IPS-NIHi7 (cell line): ENCODE measurements at regions not wholly inside any gene's neighbourhood (a gene's known extent, or its start where the extent isn't known, plus 50 kb on each side); places are given as distances from the start of the nearest gene placed in this dataset.
A peak's percentile ranks its signal among the peaks of the same experiment; 100 is the strongest.

Source experiments
- DNase-seq: peaks from one replicate; pipeline ENCODE4 v3.0.0; 2012; ENCODE audit warnings: mixed read lengths; ENCODE audit errors: extremely low spot score

GRCh38 chr22:48530666-48531065 lies 1297.0 kb downstream of the BRD1 start:
- no peak for DNase-seq

- DNase-seq, result no peak
These were observed 1299.3 kb downstream of the BRD1 start for GRCh38 chr22:48528221-48528915.

GRCh38 chr22:48523761-48524160 lies 1303.9 kb downstream of the BRD1 start:
- no peak for DNase-seq

GRCh38 chr22:48523091-48523490 lies 1304.6 kb downstream of the BRD1 start:
- no peak for DNase-seq

- no peak for DNase-seq
These were observed 1305.4 kb downstream of the BRD1 start for GRCh38 chr22:48522271-48522670.

- no peak for DNase-seq
These were observed 1306.6 kb downstream of the BRD1 start for GRCh38 chr22:48520884-48521588.

DNA sequence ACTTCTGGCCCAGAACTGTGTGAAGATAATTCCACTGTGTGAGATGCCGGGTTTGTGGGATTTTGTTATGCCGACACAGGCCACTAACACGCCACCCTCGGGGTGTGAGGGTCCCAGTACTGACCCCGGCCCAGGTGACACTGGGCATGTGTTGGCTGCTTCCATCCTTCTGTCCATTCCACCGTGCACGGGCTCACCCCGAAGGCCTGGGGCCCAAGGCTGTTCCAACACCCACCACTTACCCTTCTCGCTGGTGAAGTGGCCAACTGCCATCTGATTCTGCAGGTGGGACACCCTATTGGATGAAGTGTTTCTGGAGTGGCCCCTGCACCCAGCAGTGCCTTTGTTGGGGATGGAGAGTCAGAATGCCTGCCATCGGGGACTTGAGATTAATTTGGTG lies 1307.5 kb downstream of the BRD1 start:
- DNase-seq, result no peak

GRCh38 chr22:48517039-48518030 lies 1310.3 kb downstream of the BRD1 start:
- DNase-seq, result peak; percentile 39

DNA sequence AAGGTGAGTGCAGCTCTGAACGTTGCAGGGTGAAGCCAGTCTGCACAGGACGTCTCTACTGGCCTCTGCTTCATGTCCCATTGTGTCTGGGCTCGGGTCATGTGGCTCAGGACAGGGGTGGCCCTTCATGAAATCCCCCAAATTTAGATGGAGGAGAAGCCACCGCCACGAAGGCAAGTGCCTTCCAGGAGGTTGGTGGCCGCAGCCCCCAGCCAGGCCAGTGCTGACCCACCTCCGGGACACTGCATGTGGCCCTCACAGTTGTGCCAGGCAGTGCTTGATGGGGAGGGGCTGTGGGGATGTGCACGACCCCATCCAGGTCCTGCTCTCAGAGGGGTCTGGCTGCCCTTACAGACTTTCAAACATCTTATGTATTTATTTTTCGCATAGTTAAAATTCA lies 1311.1 kb downstream of the BRD1 start:
- DNase-seq, result no peak

DNA sequence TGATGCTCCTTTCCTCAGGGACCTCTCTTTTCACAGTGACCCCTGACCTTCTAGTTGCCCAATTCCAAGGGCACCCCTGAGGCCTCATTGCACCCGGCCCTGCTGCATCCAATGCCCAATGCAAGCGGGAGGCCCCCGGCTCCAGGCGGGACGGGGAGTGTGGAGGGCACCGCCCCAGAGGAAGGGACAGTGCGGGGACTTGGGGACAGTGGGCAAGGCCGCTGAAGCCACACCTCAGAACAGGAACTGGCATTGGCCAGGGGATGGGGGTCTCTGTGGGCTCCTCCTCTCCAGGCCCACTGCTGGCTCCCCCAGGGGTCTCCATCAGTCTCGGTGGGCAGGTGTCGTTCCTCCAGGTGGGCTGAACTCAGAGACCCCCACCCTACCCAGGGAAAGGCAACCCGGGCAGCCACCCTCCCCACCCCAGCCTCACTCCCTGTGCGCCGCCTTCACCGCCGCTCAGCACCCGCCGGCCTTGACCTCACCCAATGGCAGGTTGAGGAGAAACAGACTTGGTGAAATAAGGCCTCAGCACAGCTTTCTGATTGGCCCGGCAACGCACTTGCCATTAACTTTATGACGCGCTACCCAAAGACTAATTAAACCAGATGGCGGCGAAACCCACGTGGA lies 1312.0 kb downstream of the BRD1 start:
- DNase-seq, result no peak

GRCh38 chr22:48513929-48514328 lies 1313.7 kb downstream of the BRD1 start:
- no peak for DNase-seq

- no peak for DNase-seq
These were observed 1314.2 kb downstream of the BRD1 start for GRCh38 chr22:48513446-48513845.

- DNase-seq, result no peak
These were observed 1315.8 kb downstream of the BRD1 start for GRCh38 chr22:48511781-48512327.

- DNase-seq, result no peak
These were observed 1316.5 kb downstream of the BRD1 start for GRCh38 chr22:48511211-48511610.

DNA sequence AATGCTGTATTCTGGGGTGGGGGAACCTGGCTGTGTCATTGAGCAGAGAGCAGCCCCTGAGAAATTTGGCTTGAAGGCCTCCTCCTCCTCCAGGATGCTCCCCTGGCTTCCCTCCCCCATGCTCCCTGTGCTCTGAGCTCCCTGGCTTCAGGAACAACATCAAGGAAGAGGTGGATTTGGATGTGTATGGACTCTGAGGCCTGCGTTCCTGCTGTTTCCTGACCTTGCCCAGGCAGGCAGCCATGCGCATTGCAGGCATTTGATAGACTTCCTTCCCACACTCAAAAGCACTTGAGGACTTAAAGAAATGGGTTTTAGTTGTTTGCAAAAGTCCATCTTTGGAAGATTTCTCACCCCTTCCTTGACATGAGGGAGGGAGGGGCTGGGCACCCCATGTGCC lies 1317.1 kb downstream of the BRD1 start:
- peak; percentile 40 for DNase-seq

- no peak for DNase-seq
These were observed 1319.9 kb downstream of the BRD1 start for GRCh38 chr22:48507595-48508350.

DNA sequence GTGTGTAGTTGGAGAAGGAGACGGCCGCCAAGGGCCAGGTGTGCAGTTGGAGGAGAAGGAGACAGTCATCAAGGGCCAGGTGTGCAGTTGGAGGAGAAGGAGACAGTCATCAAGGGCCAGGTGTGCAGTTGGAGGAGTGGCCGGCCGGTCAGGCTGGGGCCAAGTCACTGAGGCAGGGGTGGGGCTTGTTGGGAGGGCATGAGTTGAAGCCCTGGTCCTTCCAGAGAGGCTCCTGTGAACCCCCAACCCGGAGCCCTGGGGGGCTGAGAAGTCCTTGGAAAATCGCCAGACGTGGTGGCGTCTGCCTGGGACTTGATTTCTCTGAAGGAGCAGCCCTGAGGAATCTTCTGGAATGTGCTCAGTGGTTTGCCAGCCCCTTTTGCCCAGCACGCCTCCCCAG lies 1320.5 kb downstream of the BRD1 start:
- DNase-seq, result no peak

GRCh38 chr22:48506506-48507145 lies 1321.0 kb downstream of the BRD1 start:
- DNase-seq, result no peak

GRCh38 chr22:48505891-48506290 lies 1321.8 kb downstream of the BRD1 start:
- DNase-seq, result no peak

GRCh38 chr22:48504519-48505140 lies 1323.0 kb downstream of the BRD1 start:
- no peak for DNase-seq
